KMS-11 (cell line): ENCODE measurements at regions not wholly inside any gene's neighbourhood (a gene's known extent, or its start where the extent isn't known, plus 50 kb on each side); places are given as distances from the start of the nearest gene placed in this dataset.

Experiments
- H2AFZ ChIP-seq: fragments of 200-600 bp; sonication (generic); 2 replicates; pipeline ENCODE4 v1.6.1; 2016; ENCODE audit warnings: antibody characterized with exemption, mixed run types, low read depth
- H3K27ac ChIP-seq: fragments of 200-600 bp; sonication (generic); 2 replicates; pipeline ENCODE4 v1.6.1; 2016; ENCODE audit warnings: mild to moderate bottlenecking, mixed run types
- H3K27me3 ChIP-seq: fragments of 200-600 bp; sonication (generic); 2 replicates; pipeline ENCODE4 v1.6.1; 2017; ENCODE audit warnings: mild to moderate bottlenecking, low read depth, mixed run types, moderate library complexity; ENCODE audit not compliant: insufficient read depth
- H3K36me3 ChIP-seq: fragments of 200-600 bp; sonication (generic); 2 replicates; pipeline ENCODE4 v1.6.1; 2017; ENCODE audit warnings: mild to moderate bottlenecking, mixed run types; ENCODE audit not compliant: insufficient read depth
- H3K4me1 ChIP-seq: fragments of 200-600 bp; sonication (generic); 2 replicates; pipeline ENCODE4 v1.6.1; 2016; ENCODE audit warnings: mild to moderate bottlenecking, low read depth, mixed run types; ENCODE audit not compliant: poor library complexity, severe bottlenecking
- H3K4me2 ChIP-seq: fragments of 200-600 bp; sonication (generic); 2 replicates; pipeline ENCODE4 v1.7.0; 2016; ENCODE audit warnings: mild to moderate bottlenecking, mixed run types
- H3K4me3 ChIP-seq: fragments of 200-600 bp; sonication (generic); IDR thresholded peaks from 2 replicates; pipeline ENCODE4 v1.6.1; 2017; ENCODE audit warnings: low read depth, low read length, mixed read lengths; ENCODE audit not compliant: insufficient read depth
- H3K79me2 ChIP-seq: fragments of 200-600 bp; sonication (generic); 2 replicates; pipeline ENCODE4 v1.6.1; 2016; ENCODE audit warnings: low read depth, mixed run types; ENCODE audit not compliant: insufficient read depth
- H3K9ac ChIP-seq: fragments of 200-600 bp; sonication (generic); 2 replicates; pipeline ENCODE4 v1.6.1; 2016; ENCODE audit warnings: mild to moderate bottlenecking, mixed run types
- H4K20me1 ChIP-seq: fragments of 200-600 bp; sonication (generic); 2 replicates; pipeline ENCODE4 v1.6.1; 2016; ENCODE audit warnings: mild to moderate bottlenecking, mixed run types; ENCODE audit not compliant: insufficient read depth
- TF ChIP-seq, protein P1 (sequence below): fragments of 200-600 bp; sonication (generic); conservative IDR thresholded peaks from 2 replicates; pipeline ENCODE4 v1.6.1; 2017; ENCODE audit warnings: low read depth, mild to moderate bottlenecking, antibody characterized with exemption, low read length, moderate library complexity, mixed read lengths

DNA sequence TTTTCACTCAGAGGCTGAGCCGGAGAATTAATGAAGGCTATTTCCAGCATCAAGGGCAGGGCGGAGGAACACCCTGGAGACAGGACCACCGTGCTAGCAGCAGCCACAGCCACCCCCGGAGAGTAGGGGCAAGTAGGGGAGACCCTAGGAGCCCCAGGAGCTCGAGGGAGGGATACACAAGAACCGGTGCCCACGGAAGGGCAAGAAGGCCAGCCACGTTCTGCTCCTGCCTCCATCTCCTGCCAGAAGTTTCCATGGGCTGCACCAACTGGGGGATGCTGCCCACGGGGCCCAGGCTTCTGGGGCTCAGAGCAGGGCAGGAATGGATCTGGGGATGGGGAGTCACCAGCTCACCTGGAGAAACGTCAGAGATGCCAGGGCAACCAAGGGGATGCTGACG lies 626.8 kb downstream of the TBC1D22A start:
- no peaks in the 10 kb centered on the region for H4K20me1 ChIP-seq
- TF ChIP-seq, protein P1, sequence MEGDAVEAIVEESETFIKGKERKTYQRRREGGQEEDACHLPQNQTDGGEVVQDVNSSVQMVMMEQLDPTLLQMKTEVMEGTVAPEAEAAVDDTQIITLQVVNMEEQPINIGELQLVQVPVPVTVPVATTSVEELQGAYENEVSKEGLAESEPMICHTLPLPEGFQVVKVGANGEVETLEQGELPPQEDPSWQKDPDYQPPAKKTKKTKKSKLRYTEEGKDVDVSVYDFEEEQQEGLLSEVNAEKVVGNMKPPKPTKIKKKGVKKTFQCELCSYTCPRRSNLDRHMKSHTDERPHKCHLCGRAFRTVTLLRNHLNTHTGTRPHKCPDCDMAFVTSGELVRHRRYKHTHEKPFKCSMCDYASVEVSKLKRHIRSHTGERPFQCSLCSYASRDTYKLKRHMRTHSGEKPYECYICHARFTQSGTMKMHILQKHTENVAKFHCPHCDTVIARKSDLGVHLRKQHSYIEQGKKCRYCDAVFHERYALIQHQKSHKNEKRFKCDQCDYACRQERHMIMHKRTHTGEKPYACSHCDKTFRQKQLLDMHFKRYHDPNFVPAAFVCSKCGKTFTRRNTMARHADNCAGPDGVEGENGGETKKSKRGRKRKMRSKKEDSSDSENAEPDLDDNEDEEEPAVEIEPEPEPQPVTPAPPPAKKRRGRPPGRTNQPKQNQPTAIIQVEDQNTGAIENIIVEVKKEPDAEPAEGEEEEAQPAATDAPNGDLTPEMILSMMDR, result no peak
- no peaks in the 10 kb centered on the region for H3K27me3 ChIP-seq
- H3K36me3 ChIP-seq, result no peaks in the 10 kb centered on the region
- no peak overlapping the region for H3K27ac ChIP-seq
- no peak overlapping the region for H3K9ac ChIP-seq
- no peak overlapping the region for H2AFZ ChIP-seq
- no peak overlapping the region for H3K4me2 ChIP-seq
- no peaks in the 10 kb centered on the region for H3K4me1 ChIP-seq
- H3K79me2 ChIP-seq, result no peaks in the 10 kb centered on the region
- no peak overlapping the region for H3K4me3 ChIP-seq

DNA sequence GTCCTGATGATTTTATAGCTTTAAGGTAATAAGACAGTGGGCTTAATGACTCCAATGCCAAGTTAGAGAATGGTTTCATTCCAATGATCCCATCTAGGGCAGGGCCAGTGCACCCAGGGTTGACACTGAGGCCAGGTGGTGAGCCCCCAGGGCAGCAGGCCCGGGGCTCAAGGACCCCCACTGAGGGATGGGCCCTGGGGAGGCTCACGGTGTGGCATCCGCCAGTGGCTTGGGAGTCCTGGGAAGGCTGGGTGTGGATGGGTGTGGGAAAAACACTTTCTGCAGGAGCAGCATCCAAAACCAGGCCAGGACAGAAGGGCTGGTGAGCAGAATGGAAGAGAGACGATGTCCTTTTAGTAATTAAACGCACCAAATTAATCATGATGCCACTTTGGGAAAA lies 626.3 kb downstream of the TBC1D22A start:
- H3K9ac ChIP-seq, result no peak overlapping the region
- no peak overlapping the region for H3K27ac ChIP-seq
- no peak overlapping the region for H3K4me3 ChIP-seq
- no peaks in the 10 kb centered on the region for H4K20me1 ChIP-seq
- H3K4me1 ChIP-seq, result no peaks in the 10 kb centered on the region
- H3K36me3 ChIP-seq, result no peaks in the 10 kb centered on the region
- H3K27me3 ChIP-seq, result no peaks in the 10 kb centered on the region
- no peak overlapping the region for H3K4me2 ChIP-seq
- TF ChIP-seq, protein P1, result no peak
- H2AFZ ChIP-seq, result no peak overlapping the region
- H3K79me2 ChIP-seq, result no peaks in the 10 kb centered on the region

DNA sequence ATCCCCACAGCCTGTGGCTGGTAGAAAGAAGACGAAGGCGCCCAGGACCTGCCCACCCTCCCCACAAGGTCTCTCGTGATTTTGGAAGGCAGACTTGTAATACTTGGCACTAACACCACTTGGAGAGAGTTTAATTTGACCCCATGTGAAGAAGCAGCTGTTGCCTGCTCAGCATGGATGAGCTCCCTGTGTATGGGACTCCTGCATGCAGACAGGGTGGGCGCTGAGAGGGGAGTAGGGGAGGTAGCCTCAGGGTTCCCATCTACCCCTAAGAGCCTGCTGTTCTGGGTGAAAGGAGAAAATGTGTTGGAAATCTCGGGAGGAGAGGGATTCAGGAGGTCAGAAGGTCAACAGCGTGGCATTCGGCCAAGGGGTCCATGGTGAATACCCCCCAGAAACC lies 625.9 kb downstream of the TBC1D22A start:
- H3K4me3 ChIP-seq, result no peak overlapping the region
- no peak overlapping the region for H3K9ac ChIP-seq
- no peaks in the 10 kb centered on the region for H4K20me1 ChIP-seq
- H3K27ac ChIP-seq, result no peak overlapping the region
- no peaks in the 10 kb centered on the region for H3K27me3 ChIP-seq
- no peaks in the 10 kb centered on the region for H3K4me1 ChIP-seq
- TF ChIP-seq, protein P1, result no peak
- no peak overlapping the region for H2AFZ ChIP-seq
- no peaks in the 10 kb centered on the region for H3K79me2 ChIP-seq
- H3K4me2 ChIP-seq, result no peak overlapping the region
- no peaks in the 10 kb centered on the region for H3K36me3 ChIP-seq

DNA sequence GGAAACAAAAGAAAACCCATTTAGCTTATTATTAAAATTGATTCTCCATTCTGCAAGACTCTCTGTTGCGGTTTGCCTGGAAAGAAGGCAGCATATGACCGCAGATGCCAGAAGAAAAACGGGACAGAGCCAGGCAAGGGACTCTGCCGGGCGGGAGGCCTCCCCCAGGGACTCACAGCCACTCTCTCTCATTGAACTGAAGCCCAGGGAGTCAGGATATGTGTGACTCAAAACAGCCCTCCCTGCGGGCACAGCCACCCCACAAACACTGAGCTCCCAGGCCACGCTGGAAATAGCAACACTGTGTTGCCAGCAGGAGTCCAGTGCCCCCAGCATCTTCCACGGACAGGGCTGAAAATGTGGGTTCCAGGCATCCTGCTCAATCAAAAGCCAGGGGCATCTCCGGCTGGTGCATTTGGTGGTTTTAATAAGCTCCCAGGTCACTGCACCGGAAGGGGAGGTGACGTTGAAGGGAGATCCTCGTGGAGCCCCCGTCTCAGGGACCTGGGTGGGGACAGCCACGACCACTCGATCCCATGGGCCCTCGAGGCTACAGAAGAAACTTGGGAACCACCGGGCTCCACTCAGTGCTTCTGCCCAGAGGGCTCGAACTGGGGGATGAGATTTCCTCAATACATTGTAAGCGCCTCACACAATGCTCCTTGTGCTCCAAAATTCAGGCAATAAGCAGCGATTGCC lies 624.5 kb downstream of the TBC1D22A start:
- TF ChIP-seq, protein P1, result no peak
- no peaks in the 10 kb centered on the region for H3K4me1 ChIP-seq
- H3K27me3 ChIP-seq, result no peaks in the 10 kb centered on the region; the same call in 1 of the 2 replicates

More for the DNA sequence above, 624.5 kb downstream of the TBC1D22A start:
- no peak overlapping the region for H2AFZ ChIP-seq
- H3K79me2 ChIP-seq, result no peaks in the 10 kb centered on the region
- H3K4me3 ChIP-seq, result no peak overlapping the region
- no peak overlapping the region for H3K27ac ChIP-seq
- no peak overlapping the region for H3K9ac ChIP-seq
- no peak overlapping the region for H3K4me2 ChIP-seq
- H4K20me1 ChIP-seq, result no peaks in the 10 kb centered on the region
- no peaks in the 10 kb centered on the region for H3K36me3 ChIP-seq
